Endothelial cell (in vitro differentiated cells): ENCODE measurements at regions not wholly inside any gene's neighbourhood (a gene's known extent, or its start where the extent isn't known, plus 50 kb on each side); places are given as distances from the start of the nearest gene placed in this dataset.

Experiments used
- DNase-seq: peaks from one replicate; pipeline ENCODE4 v3.0.0; 2021; ENCODE audit warnings: low spot score
- H3K27ac Mint-ChIP-seq: one replicate; pipeline ENCODE4 v1.8.0; 2021; ENCODE audit warnings: mixed read lengths, inconsistent platforms; ENCODE audit not compliant: unreplicated experiment
- H3K27me3 Mint-ChIP-seq: one replicate; pipeline ENCODE4 v1.8.0; 2021; ENCODE audit warnings: mild to moderate bottlenecking, moderate library complexity, mixed read lengths, inconsistent platforms; ENCODE audit not compliant: unreplicated experiment
- H3K36me3 Mint-ChIP-seq: one replicate; pipeline ENCODE4 v1.8.0; 2021; ENCODE audit warnings: mild to moderate bottlenecking, low read depth, mixed read lengths, inconsistent platforms; ENCODE audit not compliant: unreplicated experiment
- H3K4me1 Mint-ChIP-seq: one replicate; pipeline ENCODE4 v1.8.0; 2021; ENCODE audit warnings: mild to moderate bottlenecking, mixed read lengths, inconsistent platforms; ENCODE audit not compliant: unreplicated experiment
- H3K4me3 Mint-ChIP-seq: one replicate; pipeline ENCODE4 v1.8.0; 2021; ENCODE audit warnings: mild to moderate bottlenecking, mixed read lengths, inconsistent platforms; ENCODE audit not compliant: unreplicated experiment
- H3K9me3 Mint-ChIP-seq: one replicate; pipeline ENCODE4 v1.8.0; 2021; ENCODE audit warnings: mixed read lengths, inconsistent platforms; ENCODE audit not compliant: unreplicated experiment
- CTCF ChIP-seq: fragments of 200-600 bp; sonication (generic); IDR thresholded peaks from one replicate; pipeline ENCODE4 v1.5.0; 2021; ENCODE audit warnings: antibody characterized with exemption; ENCODE audit not compliant: unreplicated experiment

- Mint-ChIP-seq H3K4me3 (no peak overlapping the region), H3K27me3 (peaks cover 1% of the 10 kb centered on the region), H3K4me1 (peaks cover 7% of the 10 kb centered on the region), H3K27ac (no peak overlapping the region), H3K9me3 (no peaks in the 10 kb centered on the region), H3K36me3 (no peaks in the 10 kb centered on the region)
- no peak for TF ChIP-seq CTCF
- no peak for DNase-seq
Observed at GRCh38 chr4:13118633-13119032, 365.5 kb downstream of the RAB28 start.

GRCh38 chr4:13117185-13117584 is 367.0 kb downstream of the RAB28 start:
- H3K4me1 Mint-ChIP-seq: peaks cover 7% of the 10 kb centered on the region
- TF ChIP-seq CTCF: no peak
- H3K27me3 Mint-ChIP-seq: peaks cover 1% of the 10 kb centered on the region
- no peak overlapping the region for H3K27ac Mint-ChIP-seq
- DNase-seq: no peak
- no peaks in the 10 kb centered on the region for H3K9me3 Mint-ChIP-seq
- H3K4me3 Mint-ChIP-seq: no peak overlapping the region
- H3K36me3 Mint-ChIP-seq: no peaks in the 10 kb centered on the region

- H3K36me3 Mint-ChIP-seq: peaks cover 4% of the 10 kb centered on the region
- no peaks in the 10 kb centered on the region for H3K9me3 Mint-ChIP-seq
- no peak overlapping the region for H3K27ac Mint-ChIP-seq
- no peaks in the 10 kb centered on the region for H3K27me3 Mint-ChIP-seq
- no peaks in the 10 kb centered on the region for H3K4me1 Mint-ChIP-seq
- no peak for TF ChIP-seq CTCF
- H3K4me3 Mint-ChIP-seq: no peak overlapping the region
- no peak for DNase-seq
Observed at GRCh38 chr4:13112030-13112429, 372.1 kb downstream of the RAB28 start.

- H3K27me3 Mint-ChIP-seq: no peaks in the 10 kb centered on the region
- no peak overlapping the region for H3K27ac Mint-ChIP-seq
- TF ChIP-seq CTCF: no peak
Observed at GRCh38 chr4:13109536-13109935, 374.6 kb downstream of the RAB28 start.

GRCh38 chr4:13108096-13108495 is 376.0 kb downstream of the RAB28 start:
- Mint-ChIP-seq H3K4me1 (no peaks in the 10 kb centered on the region), H3K27me3 (peaks cover 1% of the 10 kb centered on the region), H3K4me3 (no peak overlapping the region), H3K27ac (no peak overlapping the region), H3K36me3 (peaks cover 4% of the 10 kb centered on the region), H3K9me3 (no peaks in the 10 kb centered on the region)
- TF ChIP-seq CTCF: no peak
- DNase-seq: no peak

More at GRCh38 chr4:13109536-13109935, 374.6 kb downstream of the RAB28 start:
- Mint-ChIP-seq H3K36me3 (peaks cover 4% of the 10 kb centered on the region), H3K9me3 (no peaks in the 10 kb centered on the region), H3K4me3 (no peak overlapping the region), H3K4me1 (no peaks in the 10 kb centered on the region)
- DNase-seq: no peak
